GM23338 (cell line): ENCODE measurements at regions not wholly inside any gene's neighbourhood (a gene's known extent, or its start where the extent isn't known, plus 50 kb on each side); places are given as distances from the start of the nearest gene placed in this dataset.
"Not testable (repeated sequence)": the region's sequence is repeated elsewhere in the genome, so short reads cannot be mapped to it uniquely, and the experiment has no call there.

Source experiments
- CREB1 ChIP-seq: fragments of 250-450 bp; sonication (Bioruptor Pico); IDR thresholded peaks from 2 replicates; pipeline ENCODE4 v1.5.0; 2020; ENCODE audit warnings: low read depth, mild to moderate bottlenecking, moderate library complexity
- CTCF ChIP-seq, 2 experiments: fragments of 200-600 bp in 1 of 2; sonication (generic) in 1 of 2; conservative IDR thresholded peaks; 2 replicates each; pipeline versions ENCODE4 v1.5.1 to v1.6.1; 2016 to 2017; ENCODE audit warnings: antibody characterized with exemption in 2 of 2, low read depth in 2 of 2, mild to moderate bottlenecking in 2 of 2, moderate library complexity in 1 of 2
- ETS1 ChIP-seq: IDR thresholded peaks from 2 replicates; pipeline ENCODE4 v1.6.1; 2016; ENCODE audit warnings: antibody characterized with exemption
- EZH2 ChIP-seq: fragments of 200-600 bp; sonication (generic); IDR thresholded peaks from one replicate; pipeline ENCODE4 v1.8.0; 2017; ENCODE audit warnings: antibody characterized with exemption, mild to moderate bottlenecking, low read depth; ENCODE audit not compliant: unreplicated experiment
- EZH2phosphoT487 ChIP-seq: fragments of 200-600 bp; sonication (generic); IDR thresholded peaks from one replicate; pipeline ENCODE4 v1.8.1; 2018; ENCODE audit warnings: antibody characterized with exemption; ENCODE audit not compliant: unreplicated experiment
- JUNB ChIP-seq: IDR thresholded peaks from one replicate; pipeline ENCODE4 v1.6.1; 2016; ENCODE audit warnings: antibody characterized with exemption; ENCODE audit not compliant: unreplicated experiment
- POLR2AphosphoS5 ChIP-seq: IDR thresholded peaks from 2 replicates; pipeline ENCODE4 v1.6.1; 2016; ENCODE audit warnings: antibody characterized with exemption, low read depth
- REST ChIP-seq: IDR thresholded peaks from one replicate; pipeline ENCODE4 v1.6.1; 2018; ENCODE audit warnings: antibody characterized with exemption; ENCODE audit not compliant: unreplicated experiment
- STAT1 ChIP-seq: IDR thresholded peaks from one replicate; pipeline ENCODE4 v1.6.1; 2016; ENCODE audit warnings: antibody characterized with exemption; ENCODE audit not compliant: unreplicated experiment
- ZNF462 ChIP-seq: fragments of 250-450 bp; sonication (Bioruptor Pico); IDR thresholded peaks from 2 replicates; pipeline ENCODE4 v1.5.0; 2020; ENCODE audit warnings: mild to moderate bottlenecking, moderate library complexity

GRCh38 chr2:242008908-242009307 lies 139.4 kb downstream of the RTP5 start:
- not testable (repeated sequence) for TF ChIP-seq REST; CTCF (conservative IDR thresholded peaks at IDR 0.05; ENCODE audit: low read depth in 2 of 2); POLR2AphosphoS5; CREB1; EZH2; ETS1; EZH2phosphoT487; ZNF462 (CRISPR knock-in tag); JUNB; STAT1
